ENCODE measurements at regions not wholly inside any gene's neighbourhood (a gene's known extent, or its start where the extent isn't known, plus 50 kb on each side); places are given as distances from the start of the nearest gene placed in this dataset.

DNA sequence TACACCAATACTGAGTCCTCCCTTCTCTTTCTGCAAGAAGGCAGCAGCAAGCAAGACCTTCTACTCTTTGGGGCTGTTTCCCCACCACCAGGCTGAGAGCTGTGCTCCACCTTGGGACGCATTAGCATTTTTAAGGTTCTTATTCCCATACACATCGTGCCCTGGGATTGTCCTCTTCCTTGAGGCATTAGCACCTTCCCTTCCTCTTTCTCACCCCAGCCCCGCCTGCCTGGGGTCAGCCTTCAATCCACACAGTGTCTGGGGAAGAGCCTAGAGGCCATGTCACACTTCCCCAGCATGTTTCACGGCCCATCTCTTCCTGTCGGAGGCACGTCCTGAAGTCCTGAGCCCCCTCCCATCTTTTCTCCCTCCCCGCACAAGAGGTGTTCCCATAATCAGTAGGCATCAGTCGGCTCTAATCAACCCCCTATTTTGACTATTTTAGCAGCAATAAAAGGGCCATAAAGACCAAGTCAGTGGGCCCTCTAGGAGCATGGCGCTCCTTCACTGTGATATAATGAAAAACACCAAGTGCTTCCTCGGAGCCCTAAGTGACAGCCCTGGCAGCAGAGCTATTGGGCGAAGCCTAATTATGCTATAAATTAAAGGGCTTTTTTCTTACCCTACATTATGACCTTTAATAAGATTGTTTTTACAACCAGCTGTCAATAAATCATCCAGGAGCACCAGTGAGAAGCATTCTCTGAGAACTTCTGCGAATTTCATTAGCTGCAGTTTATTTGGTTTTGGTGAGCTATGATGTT, 55.0 kb upstream of the PKDCC start:
- TF ChIP-seq POLR2AphosphoS5 (IDR thresholded peaks at IDR 0.05; ENCODE audit: low read depth), result no peak
- TF ChIP-seq, protein P1, sequence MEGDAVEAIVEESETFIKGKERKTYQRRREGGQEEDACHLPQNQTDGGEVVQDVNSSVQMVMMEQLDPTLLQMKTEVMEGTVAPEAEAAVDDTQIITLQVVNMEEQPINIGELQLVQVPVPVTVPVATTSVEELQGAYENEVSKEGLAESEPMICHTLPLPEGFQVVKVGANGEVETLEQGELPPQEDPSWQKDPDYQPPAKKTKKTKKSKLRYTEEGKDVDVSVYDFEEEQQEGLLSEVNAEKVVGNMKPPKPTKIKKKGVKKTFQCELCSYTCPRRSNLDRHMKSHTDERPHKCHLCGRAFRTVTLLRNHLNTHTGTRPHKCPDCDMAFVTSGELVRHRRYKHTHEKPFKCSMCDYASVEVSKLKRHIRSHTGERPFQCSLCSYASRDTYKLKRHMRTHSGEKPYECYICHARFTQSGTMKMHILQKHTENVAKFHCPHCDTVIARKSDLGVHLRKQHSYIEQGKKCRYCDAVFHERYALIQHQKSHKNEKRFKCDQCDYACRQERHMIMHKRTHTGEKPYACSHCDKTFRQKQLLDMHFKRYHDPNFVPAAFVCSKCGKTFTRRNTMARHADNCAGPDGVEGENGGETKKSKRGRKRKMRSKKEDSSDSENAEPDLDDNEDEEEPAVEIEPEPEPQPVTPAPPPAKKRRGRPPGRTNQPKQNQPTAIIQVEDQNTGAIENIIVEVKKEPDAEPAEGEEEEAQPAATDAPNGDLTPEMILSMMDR (IDR thresholded peaks at IDR 0.05; ENCODE audit: insufficient read depth, low read length), result no peak
- no peak for TF ChIP-seq SPI1 (IDR thresholded peaks at IDR 0.05; ENCODE audit: borderline replicate concordance, low read depth)
- no peak for TF ChIP-seq GABPA (IDR thresholded peaks at IDR 0.05; ENCODE audit: low read depth)
- TF ChIP-seq, protein P2, sequence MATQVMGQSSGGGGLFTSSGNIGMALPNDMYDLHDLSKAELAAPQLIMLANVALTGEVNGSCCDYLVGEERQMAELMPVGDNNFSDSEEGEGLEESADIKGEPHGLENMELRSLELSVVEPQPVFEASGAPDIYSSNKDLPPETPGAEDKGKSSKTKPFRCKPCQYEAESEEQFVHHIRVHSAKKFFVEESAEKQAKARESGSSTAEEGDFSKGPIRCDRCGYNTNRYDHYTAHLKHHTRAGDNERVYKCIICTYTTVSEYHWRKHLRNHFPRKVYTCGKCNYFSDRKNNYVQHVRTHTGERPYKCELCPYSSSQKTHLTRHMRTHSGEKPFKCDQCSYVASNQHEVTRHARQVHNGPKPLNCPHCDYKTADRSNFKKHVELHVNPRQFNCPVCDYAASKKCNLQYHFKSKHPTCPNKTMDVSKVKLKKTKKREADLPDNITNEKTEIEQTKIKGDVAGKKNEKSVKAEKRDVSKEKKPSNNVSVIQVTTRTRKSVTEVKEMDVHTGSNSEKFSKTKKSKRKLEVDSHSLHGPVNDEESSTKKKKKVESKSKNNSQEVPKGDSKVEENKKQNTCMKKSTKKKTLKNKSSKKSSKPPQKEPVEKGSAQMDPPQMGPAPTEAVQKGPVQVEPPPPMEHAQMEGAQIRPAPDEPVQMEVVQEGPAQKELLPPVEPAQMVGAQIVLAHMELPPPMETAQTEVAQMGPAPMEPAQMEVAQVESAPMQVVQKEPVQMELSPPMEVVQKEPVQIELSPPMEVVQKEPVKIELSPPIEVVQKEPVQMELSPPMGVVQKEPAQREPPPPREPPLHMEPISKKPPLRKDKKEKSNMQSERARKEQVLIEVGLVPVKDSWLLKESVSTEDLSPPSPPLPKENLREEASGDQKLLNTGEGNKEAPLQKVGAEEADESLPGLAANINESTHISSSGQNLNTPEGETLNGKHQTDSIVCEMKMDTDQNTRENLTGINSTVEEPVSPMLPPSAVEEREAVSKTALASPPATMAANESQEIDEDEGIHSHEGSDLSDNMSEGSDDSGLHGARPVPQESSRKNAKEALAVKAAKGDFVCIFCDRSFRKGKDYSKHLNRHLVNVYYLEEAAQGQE (IDR thresholded peaks at IDR 0.05; ENCODE audit: insufficient replicate concordance, low read depth), result no peak

All from HL-60 (cell line).